LNCAP (cell line): ENCODE measurements at regions not wholly inside any gene's neighbourhood (a gene's known extent, or its start where the extent isn't known, plus 50 kb on each side); places are given as distances from the start of the nearest gene placed in this dataset.

Experiments
- CTCF ChIP-seq: fragments of 450-650 bp; IDR thresholded peaks from 2 replicates; pipeline ENCODE4 v1.5.1; 2017; ENCODE audit warnings: mild to moderate bottlenecking

DNA sequence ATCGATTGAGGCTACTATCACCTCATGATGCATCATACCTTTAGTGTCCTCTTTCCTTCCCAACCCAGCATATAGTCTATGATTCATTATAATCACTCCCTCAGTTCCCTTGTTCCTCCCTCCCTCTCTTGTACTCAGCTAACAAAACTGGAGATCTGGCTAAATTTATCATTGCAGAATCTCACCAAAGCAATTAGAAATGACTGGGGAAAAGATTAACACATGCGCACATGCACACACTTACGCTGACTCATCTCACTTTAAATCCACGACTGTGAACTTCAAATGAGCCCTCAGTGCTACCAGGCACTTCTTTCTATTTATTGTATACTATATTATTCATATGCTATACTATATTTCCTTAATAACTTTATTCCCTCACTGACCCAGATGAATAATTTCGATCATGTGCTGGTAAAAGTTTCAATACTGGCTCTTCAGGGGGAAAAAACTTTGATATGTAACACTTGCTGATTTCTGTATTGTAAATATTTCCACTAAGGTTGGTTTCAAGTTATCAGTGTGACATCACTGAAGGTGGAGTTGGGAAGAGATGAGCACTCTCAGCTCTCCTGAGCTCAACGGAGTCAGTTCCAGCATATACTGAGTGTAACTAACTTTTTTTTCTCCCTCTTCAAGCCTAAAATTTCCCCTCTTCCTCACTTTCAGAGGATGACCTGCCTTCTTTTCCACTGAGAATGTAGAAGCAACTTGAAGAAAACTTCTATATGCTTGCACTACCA lies 613.7 kb upstream of the B3GALT2 start:
- no peak for TF ChIP-seq CTCF

GRCh38 chr1:193799371-193799770 lies 613.0 kb upstream of the B3GALT2 start:
- TF ChIP-seq CTCF, result no peak

DNA sequence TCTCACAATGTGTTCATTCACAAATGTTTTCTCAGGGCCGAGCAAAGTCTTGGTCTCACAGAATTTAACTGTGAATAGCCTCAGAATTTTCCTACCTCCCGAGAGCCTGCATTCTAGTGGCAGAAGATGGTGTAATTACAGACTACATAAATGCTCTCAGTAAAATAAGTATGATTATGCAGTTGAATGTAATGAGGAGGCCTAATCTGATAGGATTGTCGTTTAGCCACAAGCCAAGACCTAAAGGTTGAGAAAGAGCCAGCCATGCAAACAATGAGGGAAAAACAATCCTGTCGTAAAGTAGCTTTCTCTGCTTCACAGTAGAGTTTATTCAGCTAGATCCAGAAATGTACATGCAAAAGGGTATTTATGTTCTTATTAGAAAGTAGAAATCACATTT lies 607.8 kb upstream of the B3GALT2 start:
- no peak for TF ChIP-seq CTCF

DNA sequence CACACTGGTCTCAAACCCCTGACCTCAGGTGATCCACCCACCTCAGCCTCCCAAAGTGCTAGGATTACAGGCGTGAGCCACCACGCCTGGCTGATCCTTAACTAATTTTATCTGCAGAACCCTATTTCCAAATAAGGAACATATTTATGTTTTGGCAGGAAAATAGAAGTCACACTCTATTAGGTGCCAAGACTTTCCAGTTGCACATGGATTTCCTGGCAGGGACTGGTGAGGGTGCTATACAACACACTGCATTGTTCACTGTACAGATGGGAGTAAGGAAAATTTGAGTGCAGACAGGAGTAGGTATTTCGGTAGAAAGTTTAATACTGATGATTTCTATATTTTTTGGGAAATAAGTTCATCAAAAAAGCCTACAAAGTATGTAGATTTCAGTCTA lies 605.3 kb upstream of the B3GALT2 start:
- no peak for TF ChIP-seq CTCF

GRCh38 chr1:193787061-193787460 lies 600.6 kb upstream of the B3GALT2 start:
- no peak for TF ChIP-seq CTCF

DNA sequence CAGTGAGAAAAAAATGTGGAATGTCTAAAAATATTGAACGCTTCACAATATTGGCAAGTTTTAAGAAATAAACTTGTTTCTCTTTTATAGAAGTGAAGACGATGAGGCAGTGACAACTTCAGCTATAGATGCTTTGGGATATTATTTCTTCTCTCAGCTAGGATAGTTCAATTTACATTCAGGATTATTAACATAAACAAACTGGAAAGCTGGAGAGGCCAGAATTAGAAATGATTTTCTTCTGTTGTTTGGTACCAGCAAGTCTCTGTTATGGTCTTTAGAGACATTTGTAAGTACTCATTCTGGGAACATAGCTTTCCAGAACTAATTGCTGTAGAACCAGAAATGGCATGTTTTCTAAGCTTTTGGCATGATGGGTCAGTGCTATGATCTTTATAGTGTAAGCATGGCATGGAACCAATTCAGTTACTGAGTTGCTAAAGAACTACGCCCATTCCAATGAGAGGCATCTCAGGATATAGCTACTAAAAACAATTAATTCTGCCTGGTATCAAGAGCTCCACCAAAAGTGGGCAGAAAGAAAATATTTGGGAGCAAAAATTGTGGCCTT lies 599.5 kb upstream of the B3GALT2 start:
- no peak for TF ChIP-seq CTCF

DNA sequence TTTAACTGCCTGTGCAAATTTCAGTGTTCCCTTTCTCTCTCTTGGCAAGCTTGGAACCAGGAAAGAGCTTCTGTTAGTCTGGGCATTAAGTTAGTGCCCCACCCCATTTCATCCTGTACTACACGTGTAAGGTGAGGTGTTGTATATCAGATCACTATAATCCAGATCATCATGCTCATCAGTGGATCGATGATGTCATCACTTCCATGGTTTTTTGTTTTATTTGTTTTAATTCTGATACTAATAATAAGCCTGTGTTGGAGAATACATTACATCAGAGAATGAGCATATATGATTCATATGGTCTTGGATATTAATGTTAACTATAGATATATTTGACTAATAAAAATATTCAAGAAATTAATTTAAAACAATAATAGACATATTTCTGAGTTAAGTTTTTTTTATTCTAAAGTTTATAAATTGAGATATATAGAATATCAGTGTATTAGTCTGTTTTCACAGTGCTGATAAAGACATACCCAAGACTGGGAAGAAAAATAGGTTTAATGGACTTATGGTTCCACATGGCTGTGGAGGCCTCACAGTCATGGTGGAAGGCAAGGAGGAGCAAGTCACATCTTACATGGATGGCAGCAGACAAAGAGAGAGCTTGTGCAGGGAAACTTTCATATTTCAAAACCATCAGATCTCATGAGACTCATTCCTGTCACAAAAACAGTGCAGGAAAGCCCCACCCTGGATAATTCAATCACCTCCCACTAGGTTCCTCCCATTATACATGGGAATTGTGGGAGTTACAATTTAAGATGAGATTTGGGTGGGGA lies 588.3 kb upstream of the B3GALT2 start:
- TF ChIP-seq CTCF, result no peak
